Smooth muscle cell (in vitro differentiated cells): ENCODE measurements at regions not wholly inside any gene's neighbourhood (a gene's known extent, or its start where the extent isn't known, plus 50 kb on each side); places are given as distances from the start of the nearest gene placed in this dataset.
A peak's percentile ranks its signal among the peaks of the same experiment; 100 is the strongest.

Experiments
- DNase-seq: peaks from one replicate; lab custom pipeline; 2025; ENCODE audit not compliant: unreplicated experiment; lab: John Stamatoyannopoulos, UW
- H2AFZ ChIP-seq: fragments of 200-600 bp; sonication (generic); 2 replicates; pipeline ENCODE4 v1.6.0; 2016; ENCODE audit warnings: antibody characterized with exemption, low read depth, mild to moderate bottlenecking
- H3F3A ChIP-seq: fragments of 200-600 bp; sonication (generic); 2 replicates; pipeline ENCODE4 v1.6.0; 2017; ENCODE audit warnings: antibody characterized with exemption, low read depth
- H3K27ac ChIP-seq: fragments of 200-600 bp; sonication (generic); 2 replicates; pipeline ENCODE4 v1.5.1; 2016; ENCODE audit warnings: low read depth, mild to moderate bottlenecking
- H3K27me3 ChIP-seq: fragments of 200-600 bp; sonication (generic); 2 replicates; pipeline ENCODE4 v1.6.1; 2016; ENCODE audit warnings: low read depth, mild to moderate bottlenecking
- H3K36me3 ChIP-seq: fragments of 200-600 bp; sonication (generic); 2 replicates; pipeline ENCODE4 v1.5.1; 2016; ENCODE audit warnings: low read depth
- H3K4me1 ChIP-seq: fragments of 200-600 bp; sonication (generic); 2 replicates; pipeline ENCODE4 v1.5.1; 2016; ENCODE audit warnings: low read depth
- H3K4me2 ChIP-seq: fragments of 200-600 bp; sonication (generic); 2 replicates; pipeline ENCODE4 v1.6.0; 2016; ENCODE audit warnings: mild to moderate bottlenecking
- H3K4me3 ChIP-seq: fragments of 200-600 bp; sonication (generic); 2 replicates; pipeline ENCODE4 v1.5.1; 2016; ENCODE audit warnings: mild to moderate bottlenecking
- H3K79me2 ChIP-seq: fragments of 200-600 bp; sonication (generic); 2 replicates; pipeline ENCODE4 v1.6.0; 2016; ENCODE audit warnings: low read depth, mild to moderate bottlenecking
- H3K9ac ChIP-seq: fragments of 200-600 bp; sonication (generic); 2 replicates; pipeline ENCODE4 v1.6.0; 2016; ENCODE audit warnings: low read depth
- H3K9me3 ChIP-seq: fragments of 200-600 bp; sonication (generic); replicated peaks from 2 replicates; pipeline ENCODE4 v1.5.1; 2016; ENCODE audit warnings: low read depth
- H4K20me1 ChIP-seq: fragments of 200-600 bp; sonication (generic); 2 replicates; pipeline ENCODE4 v1.6.0; 2016; ENCODE audit warnings: low read depth
- WGBS: methylation state at CpG from one replicate; pipeline ENCODE4 v1.1.7; 2016; ENCODE audit warnings: low lambda C conversion rate; 5-methylcytosine and 5-hydroxymethylcytosine counted together
- TF ChIP-seq, protein P1 (sequence below): fragments of 200-600 bp; sonication (generic); IDR thresholded peaks from 2 replicates; pipeline ENCODE4 v1.5.1; 2017; ENCODE audit warnings: borderline replicate concordance, mild to moderate bottlenecking, antibody characterized with exemption; ENCODE audit not compliant: insufficient read depth, poor library complexity, severe bottlenecking

DNA sequence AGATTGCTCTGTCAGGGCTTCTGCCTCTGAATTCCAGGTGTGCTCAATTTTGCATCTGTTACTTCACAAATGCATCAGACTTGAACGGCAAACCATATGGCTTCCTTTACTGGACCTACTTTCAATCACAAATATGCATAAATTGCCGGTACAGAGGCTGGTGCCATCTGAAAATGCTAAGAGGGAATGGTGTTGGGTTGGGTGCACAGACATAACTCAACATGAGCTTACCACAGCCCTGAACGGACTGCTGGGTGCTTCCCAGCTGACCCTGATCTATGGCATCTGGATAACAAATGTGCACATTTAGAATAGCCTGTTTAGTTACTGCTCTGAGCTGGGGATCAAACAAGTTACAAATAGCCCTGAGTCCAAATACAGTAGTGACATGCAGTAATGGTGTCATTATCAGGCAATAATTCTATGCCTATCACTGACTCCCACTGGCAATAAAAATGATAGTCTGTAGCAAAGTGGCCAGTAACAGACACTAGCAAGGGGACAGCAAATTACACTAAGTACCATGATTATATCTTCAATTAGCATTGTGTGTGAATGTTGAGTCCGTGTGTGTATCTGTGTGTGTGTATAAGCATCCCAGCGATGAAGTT is 927.3 kb downstream of the DIAPH3 start:
- H4K20me1 ChIP-seq = no peaks in the 10 kb centered on the region
- H2AFZ ChIP-seq = peak overlapping the region; percentile 63

DNA sequence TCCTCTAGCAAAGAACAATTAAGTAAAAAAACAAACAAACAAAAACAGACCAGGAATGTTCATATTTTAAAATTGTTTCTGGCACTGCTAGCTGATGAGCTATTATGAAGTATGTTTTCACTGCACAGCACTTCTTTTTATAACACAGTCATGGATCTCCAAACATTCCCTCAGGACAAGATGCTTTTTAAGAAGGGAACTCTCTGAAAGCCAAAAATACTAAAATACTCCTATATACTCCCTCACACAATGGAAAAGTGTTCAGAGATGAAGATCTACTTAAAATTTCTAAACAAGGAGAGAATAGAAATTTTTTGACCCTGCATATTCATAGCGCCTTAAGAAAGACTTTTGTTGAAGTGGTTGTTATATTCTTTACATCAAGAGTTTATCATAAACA is 926.8 kb downstream of the DIAPH3 start:
- no peak overlapping the region for H3K4me2 ChIP-seq
- no peak for DNase-seq
- H3K4me3 ChIP-seq = no peak overlapping the region
- no peaks in the 10 kb centered on the region for H3K4me1 ChIP-seq
- H3K79me2 ChIP-seq = no peaks in the 10 kb centered on the region
- H2AFZ ChIP-seq = peak overlapping the region; percentile 63
- H3K9ac ChIP-seq = no peak overlapping the region
- H3K27me3 ChIP-seq = no peaks in the 10 kb centered on the region
- no peaks in the 10 kb centered on the region for H3F3A ChIP-seq
- H4K20me1 ChIP-seq = no peaks in the 10 kb centered on the region
- no peaks in the 10 kb centered on the region for H3K9me3 ChIP-seq
- WGBS = 96% methylated on average over 1 of the region's 1 CpG
- H3K27ac ChIP-seq = no peak overlapping the region
- TF ChIP-seq, protein P1, sequence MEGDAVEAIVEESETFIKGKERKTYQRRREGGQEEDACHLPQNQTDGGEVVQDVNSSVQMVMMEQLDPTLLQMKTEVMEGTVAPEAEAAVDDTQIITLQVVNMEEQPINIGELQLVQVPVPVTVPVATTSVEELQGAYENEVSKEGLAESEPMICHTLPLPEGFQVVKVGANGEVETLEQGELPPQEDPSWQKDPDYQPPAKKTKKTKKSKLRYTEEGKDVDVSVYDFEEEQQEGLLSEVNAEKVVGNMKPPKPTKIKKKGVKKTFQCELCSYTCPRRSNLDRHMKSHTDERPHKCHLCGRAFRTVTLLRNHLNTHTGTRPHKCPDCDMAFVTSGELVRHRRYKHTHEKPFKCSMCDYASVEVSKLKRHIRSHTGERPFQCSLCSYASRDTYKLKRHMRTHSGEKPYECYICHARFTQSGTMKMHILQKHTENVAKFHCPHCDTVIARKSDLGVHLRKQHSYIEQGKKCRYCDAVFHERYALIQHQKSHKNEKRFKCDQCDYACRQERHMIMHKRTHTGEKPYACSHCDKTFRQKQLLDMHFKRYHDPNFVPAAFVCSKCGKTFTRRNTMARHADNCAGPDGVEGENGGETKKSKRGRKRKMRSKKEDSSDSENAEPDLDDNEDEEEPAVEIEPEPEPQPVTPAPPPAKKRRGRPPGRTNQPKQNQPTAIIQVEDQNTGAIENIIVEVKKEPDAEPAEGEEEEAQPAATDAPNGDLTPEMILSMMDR = no peak
- H3K36me3 ChIP-seq = no peaks in the 10 kb centered on the region

More for the DNA sequence above, 927.3 kb downstream of the DIAPH3 start:
- no peak overlapping the region for H3K27ac ChIP-seq
- 59% methylated on average over 5 of the region's 5 CpGs for WGBS
- TF ChIP-seq, protein P1 = no peak
- H3K27me3 ChIP-seq = no peaks in the 10 kb centered on the region
- no peak overlapping the region for H3K4me2 ChIP-seq
- H3K36me3 ChIP-seq = no peaks in the 10 kb centered on the region
- no peaks in the 10 kb centered on the region for H3F3A ChIP-seq
- H3K9me3 ChIP-seq = no peaks in the 10 kb centered on the region
- no peak overlapping the region for H3K4me3 ChIP-seq
- no peaks in the 10 kb centered on the region for H3K4me1 ChIP-seq
- H3K9ac ChIP-seq = no peak overlapping the region
- DNase-seq = no peak
- no peaks in the 10 kb centered on the region for H3K79me2 ChIP-seq

DNA sequence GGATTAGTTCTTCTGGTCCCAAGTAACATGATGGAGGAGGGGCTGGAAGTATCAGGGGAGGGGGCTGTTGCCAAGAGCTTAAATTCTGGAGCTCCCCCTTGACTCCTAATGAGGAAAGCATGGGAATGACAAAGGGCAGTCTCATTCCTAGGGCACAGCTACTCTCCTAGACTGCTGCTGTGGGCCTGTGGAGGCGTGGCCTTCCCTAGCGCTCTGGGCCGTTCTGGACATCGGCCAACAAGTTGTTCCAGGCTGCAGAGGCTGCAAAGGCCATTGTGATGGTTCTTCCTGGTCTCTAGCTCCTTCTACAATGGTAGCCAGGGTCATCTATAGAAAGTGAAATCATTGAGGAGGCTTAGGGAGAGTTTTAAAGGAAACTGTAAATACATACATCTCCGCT is 916.6 kb downstream of the DIAPH3 start:
- no peak overlapping the region for H3K4me3 ChIP-seq
- no peaks in the 10 kb centered on the region for H3K79me2 ChIP-seq
- no peaks in the 10 kb centered on the region for H3K27me3 ChIP-seq
- H4K20me1 ChIP-seq = no peaks in the 10 kb centered on the region
- H3F3A ChIP-seq = no peaks in the 10 kb centered on the region
- H3K36me3 ChIP-seq = no peaks in the 10 kb centered on the region
- H2AFZ ChIP-seq = no peak overlapping the region
- no peak for DNase-seq
- no peaks in the 10 kb centered on the region for H3K9me3 ChIP-seq
- H3K4me2 ChIP-seq = no peak overlapping the region
- no peak overlapping the region for H3K27ac ChIP-seq
- TF ChIP-seq, protein P1 = no peak
- H3K9ac ChIP-seq = no peak overlapping the region
- H3K4me1 ChIP-seq = peaks cover 5% of the 10 kb centered on the region
- 77% methylated on average over 5 of the region's 5 CpGs for WGBS
